ENCODE measurements at regions not wholly inside any gene's neighbourhood (a gene's known extent, or its start where the extent isn't known, plus 50 kb on each side); places are given as distances from the start of the nearest gene placed in this dataset.

DNA sequence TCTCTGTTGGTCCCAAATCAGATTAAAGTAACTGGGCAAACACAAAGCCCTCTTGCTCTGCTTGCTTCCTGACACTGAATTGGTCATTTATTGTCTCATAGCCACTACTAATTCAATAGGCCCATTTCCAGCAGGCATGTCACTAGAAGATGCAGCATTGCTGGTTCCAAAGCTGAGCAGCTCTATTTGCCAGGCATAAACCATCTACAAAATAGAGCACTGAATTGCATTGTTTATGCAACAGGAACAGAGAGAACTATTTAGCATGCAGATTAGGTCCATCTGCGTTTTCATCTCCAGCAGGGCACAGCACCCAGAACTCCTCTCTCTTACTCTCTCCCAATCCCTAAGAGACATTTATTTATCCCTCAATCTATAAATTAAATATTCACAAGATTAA lies 227.6 kb downstream of the SUCLG1 start (continued):
- TF ChIP-seq, protein P1, sequence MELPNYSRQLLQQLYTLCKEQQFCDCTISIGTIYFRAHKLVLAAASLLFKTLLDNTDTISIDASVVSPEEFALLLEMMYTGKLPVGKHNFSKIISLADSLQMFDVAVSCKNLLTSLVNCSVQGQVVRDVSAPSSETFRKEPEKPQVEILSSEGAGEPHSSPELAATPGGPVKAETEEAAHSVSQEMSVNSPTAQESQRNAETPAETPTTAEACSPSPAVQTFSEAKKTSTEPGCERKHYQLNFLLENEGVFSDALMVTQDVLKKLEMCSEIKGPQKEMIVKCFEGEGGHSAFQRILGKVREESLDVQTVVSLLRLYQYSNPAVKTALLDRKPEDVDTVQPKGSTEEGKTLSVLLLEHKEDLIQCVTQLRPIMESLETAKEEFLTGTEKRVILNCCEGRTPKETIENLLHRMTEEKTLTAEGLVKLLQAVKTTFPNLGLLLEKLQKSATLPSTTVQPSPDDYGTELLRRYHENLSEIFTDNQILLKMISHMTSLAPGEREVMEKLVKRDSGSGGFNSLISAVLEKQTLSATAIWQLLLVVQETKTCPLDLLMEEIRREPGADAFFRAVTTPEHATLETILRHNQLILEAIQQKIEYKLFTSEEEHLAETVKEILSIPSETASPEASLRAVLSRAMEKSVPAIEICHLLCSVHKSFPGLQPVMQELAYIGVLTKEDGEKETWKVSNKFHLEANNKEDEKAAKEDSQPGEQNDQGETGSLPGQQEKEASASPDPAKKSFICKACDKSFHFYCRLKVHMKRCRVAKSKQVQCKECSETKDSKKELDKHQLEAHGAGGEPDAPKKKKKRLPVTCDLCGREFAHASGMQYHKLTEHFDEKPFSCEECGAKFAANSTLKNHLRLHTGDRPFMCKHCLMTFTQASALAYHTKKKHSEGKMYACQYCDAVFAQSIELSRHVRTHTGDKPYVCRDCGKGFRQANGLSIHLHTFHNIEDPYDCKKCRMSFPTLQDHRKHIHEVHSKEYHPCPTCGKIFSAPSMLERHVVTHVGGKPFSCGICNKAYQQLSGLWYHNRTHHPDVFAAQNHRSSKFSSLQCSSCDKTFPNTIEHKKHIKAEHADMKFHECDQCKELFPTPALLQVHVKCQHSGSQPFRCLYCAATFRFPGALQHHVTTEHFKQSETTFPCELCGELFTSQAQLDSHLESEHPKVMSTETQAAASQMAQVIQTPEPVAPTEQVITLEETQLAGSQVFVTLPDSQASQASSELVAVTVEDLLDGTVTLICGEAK (IDR thresholded peaks at IDR 0.05) = no peak
- TF ChIP-seq, protein P1 (CRISPR knock-in tag; IDR thresholded peaks at IDR 0.05) = no peak
- TF ChIP-seq ZFP1 (CRISPR knock-in tag; IDR thresholded peaks at IDR 0.05) (no peak), ETV5 (CRISPR knock-in tag; IDR thresholded peaks at IDR 0.05; ENCODE audit: low read depth) (no peak)
- TF ChIP-seq, protein P2, sequence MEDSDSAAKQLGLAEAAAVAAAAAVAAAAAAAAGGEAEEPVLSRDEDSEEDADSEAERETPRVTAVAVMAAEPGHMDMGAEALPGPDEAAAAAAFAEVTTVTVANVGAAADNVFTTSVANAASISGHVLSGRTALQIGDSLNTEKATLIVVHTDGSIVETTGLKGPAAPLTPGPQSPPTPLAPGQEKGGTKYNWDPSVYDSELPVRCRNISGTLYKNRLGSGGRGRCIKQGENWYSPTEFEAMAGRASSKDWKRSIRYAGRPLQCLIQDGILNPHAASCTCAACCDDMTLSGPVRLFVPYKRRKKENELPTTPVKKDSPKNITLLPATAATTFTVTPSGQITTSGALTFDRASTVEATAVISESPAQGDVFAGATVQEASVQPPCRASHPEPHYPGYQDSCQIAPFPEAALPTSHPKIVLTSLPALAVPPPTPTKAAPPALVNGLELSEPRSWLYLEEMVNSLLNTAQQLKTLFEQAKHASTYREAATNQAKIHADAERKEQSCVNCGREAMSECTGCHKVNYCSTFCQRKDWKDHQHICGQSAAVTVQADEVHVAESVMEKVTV (CRISPR knock-in tag; IDR thresholded peaks at IDR 0.05) = no peak
